ENCODE measurements at regions not wholly inside any gene's neighbourhood (a gene's known extent, or its start where the extent isn't known, plus 50 kb on each side); places are given as distances from the start of the nearest gene placed in this dataset.

DNA sequence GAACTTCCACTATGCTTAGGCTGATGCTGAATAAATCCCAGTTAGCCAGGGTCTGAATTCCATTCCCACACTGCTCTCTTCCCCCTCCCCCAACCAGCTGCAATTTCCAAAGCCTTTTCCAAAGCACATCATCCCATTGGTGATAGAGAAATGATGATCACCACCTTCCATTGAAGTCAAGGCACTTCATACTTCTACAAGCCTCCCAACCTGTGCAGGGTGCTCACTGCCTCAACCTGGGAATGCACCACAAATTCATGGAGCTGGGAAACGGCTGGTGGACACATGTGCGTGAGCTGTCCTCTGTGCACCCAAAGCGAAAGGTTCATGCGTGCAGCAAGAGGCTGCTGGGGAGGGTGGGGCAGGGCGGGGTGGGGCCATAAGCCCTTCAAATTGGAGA, 302.7 kb upstream of the IRX3 start:
- TF ChIP-seq POLR2A (IDR thresholded peaks at IDR 0.05; ENCODE audit: low read depth, low read length): no peak
- DNase-seq (ENCODE audit: insufficient read length, low spot score): no peak
- no peak for FAIRE-seq

DNA sequence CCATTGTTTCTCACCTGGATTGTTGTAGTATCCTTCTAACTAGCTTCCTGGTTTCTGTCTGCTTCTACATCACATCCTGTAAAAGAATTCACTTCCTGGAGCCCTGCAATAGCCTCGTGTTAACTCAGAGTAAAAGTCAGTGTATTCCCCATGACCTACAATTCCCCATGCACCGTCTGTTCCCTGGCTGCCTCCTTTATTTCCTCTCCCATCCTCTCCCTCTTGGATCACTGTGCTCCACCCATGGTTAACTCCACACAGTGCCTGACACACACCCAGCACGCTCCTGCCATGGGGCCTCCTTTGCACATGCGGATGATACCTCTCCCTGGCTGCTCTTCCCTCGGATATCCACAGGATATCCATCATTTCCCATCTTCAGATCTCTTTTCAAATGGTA, 301.4 kb upstream of the IRX3 start:
- DNase-seq (ENCODE audit: insufficient read length, low spot score) (no peak), FAIRE-seq (no peak)
- no peak for TF ChIP-seq POLR2A (IDR thresholded peaks at IDR 0.05; ENCODE audit: low read depth, low read length)

DNA sequence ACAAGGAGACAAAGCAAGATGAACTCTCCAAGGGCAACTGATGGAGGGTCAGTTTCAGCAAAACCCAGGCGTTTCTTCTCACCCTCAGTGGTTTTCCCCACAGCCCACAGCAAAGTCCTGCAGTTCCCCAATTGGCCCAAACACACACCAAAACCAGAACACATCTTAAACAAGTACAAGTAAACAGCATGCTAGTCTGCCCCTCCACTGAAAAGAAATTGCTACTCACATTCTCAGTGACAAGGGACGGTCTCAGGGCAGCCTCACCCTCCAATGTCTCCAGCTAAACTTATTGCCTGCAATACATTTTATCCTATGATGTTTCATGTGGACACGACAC, 300.6 kb upstream of the IRX3 start:
- TF ChIP-seq POLR2A (IDR thresholded peaks at IDR 0.05; ENCODE audit: low read depth, low read length): no peak
- FAIRE-seq (no peak), DNase-seq (ENCODE audit: insufficient read length, low spot score) (no peak)

DNA sequence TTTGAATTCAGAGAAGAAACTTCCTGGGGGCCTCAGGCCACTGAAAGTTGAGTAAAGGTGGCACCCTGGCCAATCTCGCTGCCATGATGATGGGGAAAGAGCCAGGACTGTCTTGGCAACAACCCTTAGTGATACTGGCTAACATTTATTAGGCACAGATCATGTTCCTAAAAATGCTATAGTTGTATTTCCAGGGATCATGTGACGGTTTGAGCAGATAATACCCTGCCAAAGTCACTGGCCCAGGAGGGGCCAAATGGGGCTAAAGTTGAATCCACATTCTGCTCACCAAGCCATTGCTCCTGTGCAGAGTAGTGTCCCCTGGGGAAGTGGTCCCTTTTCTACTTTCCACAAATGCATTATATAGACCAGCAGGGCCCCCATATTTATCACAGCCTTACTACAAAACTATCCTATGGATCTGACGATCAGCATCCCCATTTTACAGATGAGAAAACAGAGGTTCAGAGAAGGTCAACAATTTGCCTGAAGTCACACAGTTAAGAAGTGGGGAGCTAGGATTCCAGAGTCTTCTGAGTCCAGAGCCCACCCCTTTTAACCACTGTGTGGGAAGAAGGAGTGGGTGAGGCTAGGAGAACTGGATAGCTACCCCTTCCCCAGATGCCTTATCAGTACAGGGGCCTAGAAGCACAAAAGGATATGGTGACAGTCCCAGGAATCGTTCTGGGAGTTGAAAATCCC, 300.0 kb upstream of the IRX3 start:
- DNase-seq (ENCODE audit: insufficient read length, low spot score): no peak
- FAIRE-seq: no peak
- no peak for TF ChIP-seq POLR2A (IDR thresholded peaks at IDR 0.05; ENCODE audit: low read depth, low read length)

DNA sequence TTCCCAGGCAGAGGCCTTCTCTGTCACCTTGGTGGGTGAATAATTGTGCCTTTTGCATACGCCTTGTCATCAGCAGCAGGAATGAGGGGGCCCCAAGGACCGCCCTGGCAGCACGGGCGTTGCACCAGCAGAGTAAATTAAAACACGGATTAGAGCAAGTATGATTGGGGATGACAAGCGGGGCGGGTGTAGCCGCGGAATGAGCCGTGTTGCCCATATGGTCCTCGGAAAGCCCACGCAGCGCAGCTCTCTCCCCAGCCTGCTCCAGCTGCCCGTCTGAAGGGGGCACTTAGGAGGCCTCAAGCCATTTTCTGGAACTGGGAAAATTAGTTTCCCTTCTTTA, 299.4 kb upstream of the IRX3 start:
- FAIRE-seq: no peak
- no peak for DNase-seq (ENCODE audit: insufficient read length, low spot score)

GRCh38 chr16:54585094-54585997, 298.8 kb upstream of the IRX3 start:
- DNase-seq (ENCODE audit: insufficient read length, low spot score) (no peak), FAIRE-seq (no peak)
- no peak for TF ChIP-seq POLR2A (IDR thresholded peaks at IDR 0.05; ENCODE audit: low read depth, low read length)

More for the DNA sequence above, 299.4 kb upstream of the IRX3 start:
- no peak for TF ChIP-seq POLR2A (IDR thresholded peaks at IDR 0.05; ENCODE audit: low read depth, low read length)

DNA sequence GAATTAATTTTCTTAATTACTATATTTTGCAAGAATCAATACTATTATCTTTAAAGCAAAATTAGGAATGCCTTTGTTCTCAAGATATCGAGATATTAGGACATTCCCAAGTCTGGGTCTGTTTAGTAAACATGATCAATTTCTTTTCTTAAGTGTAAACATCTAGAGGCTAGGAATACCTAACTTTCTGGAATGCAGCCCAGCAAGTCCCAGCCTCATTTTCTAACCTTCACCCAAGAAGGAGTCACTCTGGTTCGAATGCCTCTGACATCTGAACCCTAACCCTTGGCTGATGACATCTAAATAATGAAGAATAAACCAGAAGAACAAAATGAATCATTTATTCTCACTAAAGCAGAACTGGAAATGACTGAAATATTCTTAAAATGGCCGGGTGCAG, 297.5 kb upstream of the IRX3 start:
- no peak for TF ChIP-seq POLR2A (IDR thresholded peaks at IDR 0.05; ENCODE audit: low read depth, low read length)
- FAIRE-seq (no peak), DNase-seq (ENCODE audit: insufficient read length, low spot score) (no peak)

DNA sequence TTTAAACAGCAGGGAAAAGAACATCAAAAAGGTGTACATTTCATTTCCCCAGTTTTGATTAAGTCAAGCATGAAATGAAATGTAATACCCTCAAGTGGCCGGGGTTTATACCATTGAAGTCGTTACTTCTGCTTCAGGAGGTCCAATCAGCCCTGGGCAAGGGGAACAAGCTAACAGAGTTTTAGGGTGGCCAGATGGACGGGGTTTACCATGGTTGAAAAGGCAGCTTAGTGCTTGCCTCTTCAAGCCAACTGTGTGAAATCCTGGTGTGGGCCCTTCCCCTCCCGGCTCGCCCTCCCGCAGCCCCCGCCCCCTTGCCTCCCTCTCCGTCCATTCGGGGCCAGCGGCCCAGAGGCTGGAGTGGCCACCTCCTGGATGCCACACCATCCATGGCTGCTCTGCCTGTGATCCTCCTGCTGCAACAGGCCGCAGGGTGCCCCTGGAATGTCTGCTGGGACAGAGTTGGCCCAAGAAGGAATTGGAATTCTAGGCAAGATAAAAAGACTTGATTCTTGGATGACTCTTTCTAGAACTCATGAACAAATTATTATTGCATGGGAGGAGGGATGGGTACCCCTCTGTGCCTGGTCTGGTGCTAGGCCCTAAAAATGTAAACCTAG, 296.2 kb upstream of the IRX3 start:
- FAIRE-seq (no peak), DNase-seq (ENCODE audit: insufficient read length, low spot score) (no peak)
- TF ChIP-seq POLR2A (IDR thresholded peaks at IDR 0.05; ENCODE audit: low read depth, low read length): no peak

DNA sequence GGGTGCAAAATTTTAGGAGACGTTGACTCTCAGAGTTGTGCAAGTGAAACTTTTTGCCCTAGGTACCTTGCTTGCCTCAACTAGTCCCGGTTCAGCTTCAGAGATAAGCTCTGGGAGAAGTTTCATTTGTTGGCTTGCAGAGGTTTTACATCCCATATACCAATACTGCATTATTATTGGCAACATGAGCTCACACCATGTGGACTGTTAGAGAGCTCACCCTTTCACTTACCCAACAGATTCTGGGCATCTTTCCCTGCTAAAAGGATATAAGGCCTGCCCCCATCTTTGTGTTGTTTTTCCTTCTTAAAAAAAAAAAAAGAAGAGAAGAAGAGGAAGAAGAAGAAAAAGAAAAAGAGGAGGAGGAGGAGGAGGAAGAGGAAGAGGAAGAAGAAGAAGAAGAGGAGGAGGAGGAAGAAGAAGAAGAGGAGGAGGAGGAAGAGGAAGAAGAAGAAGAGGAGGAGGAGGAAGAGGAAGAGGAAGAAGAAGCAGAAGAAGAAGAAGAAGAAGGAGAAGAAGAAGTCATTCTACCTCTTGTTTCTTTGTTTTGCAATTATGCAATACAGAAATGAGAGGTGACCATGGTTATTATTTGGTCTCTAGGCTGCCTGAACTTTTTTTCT, 292.6 kb upstream of the IRX3 start:
- no peak for TF ChIP-seq POLR2A (IDR thresholded peaks at IDR 0.05; ENCODE audit: low read depth, low read length)
- FAIRE-seq (no peak), DNase-seq (ENCODE audit: insufficient read length, low spot score) (no peak)

GRCh38 chr16:54577651-54578128, 291.1 kb upstream of the IRX3 start:
- TF ChIP-seq POLR2A (IDR thresholded peaks at IDR 0.05; ENCODE audit: low read depth, low read length): no peak
- FAIRE-seq (no peak), DNase-seq (ENCODE audit: insufficient read length, low spot score) (no peak)

- DNase-seq (ENCODE audit: insufficient read length, low spot score) (no peak), FAIRE-seq (no peak)
- TF ChIP-seq POLR2A (IDR thresholded peaks at IDR 0.05; ENCODE audit: low read depth, low read length): no peak
Measured at GRCh38 chr16:54576785-54577184, 290.2 kb upstream of the IRX3 start.

DNA sequence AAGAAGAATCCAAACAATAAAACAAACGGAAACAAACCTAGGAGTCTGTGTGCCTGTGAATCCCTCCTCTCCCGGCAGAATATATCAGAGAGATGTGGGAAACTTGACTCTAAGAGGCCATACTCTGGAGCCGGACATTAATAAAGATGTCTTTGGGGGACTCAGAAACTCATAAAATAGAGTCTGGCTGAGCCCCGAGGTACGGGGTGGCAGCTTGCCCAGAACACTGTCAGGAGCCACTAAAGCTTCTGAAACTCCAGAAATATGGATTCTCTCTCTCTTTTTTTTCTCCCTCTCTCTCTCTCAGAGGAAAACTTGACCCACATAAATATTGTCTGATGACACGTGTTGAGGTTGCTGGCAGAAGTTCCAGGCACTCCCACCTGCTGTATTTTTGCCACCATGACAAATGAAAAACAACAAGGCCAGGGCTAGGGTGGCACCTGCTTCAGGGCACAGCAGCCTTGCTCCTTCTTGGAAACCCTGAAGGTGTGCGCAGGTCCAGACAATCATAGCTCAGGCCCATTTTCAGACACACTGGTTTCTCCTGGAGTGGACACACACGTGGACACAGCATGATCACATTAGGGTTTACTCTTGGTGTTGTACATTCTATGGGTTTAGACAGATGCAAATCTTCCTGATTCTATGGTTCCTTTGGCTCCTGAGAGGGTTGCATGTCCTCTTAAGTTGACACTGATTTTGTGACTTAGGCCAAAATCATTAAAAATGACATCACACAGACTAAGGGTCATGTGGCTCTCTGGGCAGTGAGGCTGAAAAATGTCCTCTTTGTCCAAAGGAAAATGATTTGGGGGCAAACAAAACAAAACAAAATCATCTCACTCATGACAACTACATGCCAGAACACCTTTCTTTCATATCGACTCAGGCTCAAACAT, 282.6 kb upstream of the IRX3 start:
- FAIRE-seq (no peak), DNase-seq (ENCODE audit: insufficient read length, low spot score) (no peak)

DNA sequence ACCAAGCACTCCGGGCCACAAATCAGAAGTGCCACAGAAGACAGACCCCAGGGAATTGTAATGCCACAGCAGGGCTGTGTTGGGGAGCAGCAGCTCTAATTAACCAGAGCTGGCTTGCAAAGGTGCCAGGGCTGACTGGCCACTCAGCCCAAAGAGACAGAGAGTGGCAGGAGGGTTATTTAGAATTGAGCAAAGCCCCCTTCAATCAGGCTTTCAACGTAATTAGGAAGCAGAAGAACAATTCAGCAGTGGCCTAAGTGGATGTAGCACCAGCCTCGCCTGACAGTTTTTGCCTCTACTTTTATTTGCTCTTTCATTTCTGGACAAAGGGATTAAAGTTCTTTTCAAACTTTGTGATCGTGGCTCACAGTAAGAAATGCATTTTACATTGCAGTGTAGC, 278.3 kb upstream of the IRX3 start:
- FAIRE-seq: no peak
- no peak for TF ChIP-seq POLR2A (IDR thresholded peaks at IDR 0.05; ENCODE audit: low read depth, low read length)
- DNase-seq (ENCODE audit: insufficient read length, low spot score): no peak

More for the DNA sequence above, 282.6 kb upstream of the IRX3 start:
- TF ChIP-seq POLR2A (IDR thresholded peaks at IDR 0.05; ENCODE audit: low read depth, low read length): no peak

Data from H54 (cell line).